SK-N-SH (cell line): ENCODE measurements at regions not wholly inside any gene's neighbourhood (a gene's known extent, or its start where the extent isn't known, plus 50 kb on each side); places are given as distances from the start of the nearest gene placed in this dataset.
A peak's percentile ranks its signal among the peaks of the same experiment; 100 is the strongest.

ENCODE experiments used
- CTCF ChIA-PET: fragments of 300-600, 350-600 bp; formaldehyde crosslinking; extraction: SDS; loops from one replicate; lab custom pipeline; 2021; lab: Yijun Ruan, JAX
- POLR2A ChIA-PET: fragments of 350-600 bp; sonication (Branson Sonifier 250); formaldehyde crosslinking; extraction: SDS; loops from one replicate; lab custom pipeline; 2020; ENCODE audit warnings: antibody characterized with exemption, inconsistent platforms; lab: Yijun Ruan, JAX
- DNase-seq: peaks from one replicate; pipeline ENCODE4 v3.0.0; 2012
- H2AFZ ChIP-seq: fragments of 200-600 bp; sonication (generic); 2 replicates; pipeline ENCODE4 v1.8.1; 2016; ENCODE audit warnings: antibody characterized with exemption, mild to moderate bottlenecking, low read depth
- H3F3A ChIP-seq: fragments of 200-600 bp; sonication (generic); replicated peaks from 2 replicates; pipeline ENCODE3; 2016; ENCODE audit warnings: antibody characterized with exemption, mild to moderate bottlenecking; ENCODE audit not compliant: insufficient read depth
- H3K27ac ChIP-seq, 2 experiments: fragments of 200-500 bp in 1 of 2; fragments of 200-600 bp in 1 of 2; sonication (Bioruptor generic) in 1 of 2; sonication (generic), shearing (Covaris generic) in 1 of 2; 2 replicates each; pipeline versions ENCODE4 v1.5.1 to v1.6.1; 2014 to 2016; ENCODE audit warnings: low read depth in 2 of 2, inconsistent platforms in 1 of 2, low read length in 1 of 2, mild to moderate bottlenecking in 1 of 2, mixed read lengths in 1 of 2
- H3K27me3 ChIP-seq: fragments of 200-600 bp; sonication (generic), shearing (Covaris generic); 2 replicates; pipeline ENCODE4 v1.6.1; 2016; ENCODE audit warnings: mixed run types; ENCODE audit not compliant: insufficient read depth
- H3K36me3 ChIP-seq, 2 experiments: fragments of 200-500 bp in 1 of 2; fragments of 200-600 bp in 1 of 2; sonication (Bioruptor generic) in 1 of 2; sonication (generic) in 1 of 2; replicated peaks in 1 of 2; 2 replicates each; pipeline versions ENCODE3 to v1.5.1; 2014 to 2016; ENCODE audit warnings: low read length in 1 of 2, mild to moderate bottlenecking in 1 of 2; ENCODE audit not compliant: insufficient read depth in 2 of 2, control insufficient read depth in 1 of 2
- H3K4me1 ChIP-seq, 2 experiments: fragments of 200-500 bp in 1 of 2; fragments of 200-600 bp in 1 of 2; sonication (Bioruptor generic) in 1 of 2; sonication (generic), shearing (Covaris generic) in 1 of 2; 2 replicates each; pipeline versions ENCODE4 v1.5.1 to v1.6.1; 2014 to 2016; ENCODE audit warnings: low read depth in 1 of 2, low read length in 1 of 2, mixed run types in 1 of 2; ENCODE audit not compliant: insufficient read depth in 2 of 2, control insufficient read depth in 1 of 2
- H3K4me2 ChIP-seq: fragments of 200-600 bp; sonication (generic), shearing (Covaris generic); 2 replicates; pipeline ENCODE4 v1.6.1; 2017; ENCODE audit warnings: mixed run types
- H3K4me3 ChIP-seq, 2 experiments: fragments of 200-500 bp in 1 of 2; fragments of 200-600 bp in 1 of 2; sonication (Bioruptor generic) in 1 of 2; sonication (generic), shearing (Covaris generic) in 1 of 2; 2 replicates each; pipeline versions ENCODE4 v1.5.1 to v1.8.1; 2014 to 2016; ENCODE audit warnings: low read depth in 2 of 2, inconsistent platforms in 1 of 2, low read length in 1 of 2, mild to moderate bottlenecking in 1 of 2, mixed read lengths in 1 of 2, moderate library complexity in 1 of 2
- H3K79me2 ChIP-seq: fragments of 200-600 bp; sonication (generic); 2 replicates; pipeline ENCODE4 v1.8.1; 2017; ENCODE audit warnings: mild to moderate bottlenecking; ENCODE audit not compliant: insufficient read depth
- H3K9ac ChIP-seq: fragments of 200-600 bp; sonication (generic); 2 replicates; pipeline ENCODE4 v1.6.1; 2017; ENCODE audit warnings: mixed run types
- H3K9me2 ChIP-seq: fragments of 200-600 bp; sonication (generic); 2 replicates; pipeline ENCODE4 v1.6.1; 2017; ENCODE audit warnings: mixed run types
- H3K9me3 ChIP-seq: fragments of 200-600 bp; sonication (generic); 2 replicates; pipeline ENCODE4 v1.6.1; 2017; ENCODE audit warnings: mixed run types, mild to moderate bottlenecking, moderate library complexity
- H4K20me1 ChIP-seq: fragments of 200-600 bp; sonication (generic); 2 replicates; pipeline ENCODE4 v1.6.1; 2017; ENCODE audit warnings: mild to moderate bottlenecking, mixed run types; ENCODE audit not compliant: insufficient read depth
- EP300 ChIP-seq, 2 experiments: IDR thresholded peaks; 2 replicates each; pipeline versions ENCODE4 v1.4.0 to v1.6.1; 2012; ENCODE audit warnings: borderline replicate concordance in 1 of 2, low read depth in 1 of 2, low read length in 1 of 2
- EZH2phosphoT487 ChIP-seq: fragments of 200-600 bp; sonication (generic); IDR thresholded peaks from 2 replicates; pipeline ENCODE4 v1.6.1; 2017; ENCODE audit warnings: low read depth, mixed run types, mild to moderate bottlenecking, antibody characterized with exemption, moderate library complexity, borderline replicate concordance
- FOXJ3 ChIP-seq: sonication (generic); formaldehyde crosslinking; IDR thresholded peaks from 2 replicates; pipeline ENCODE4 v1.5.1; 2020; ENCODE audit warnings: mild to moderate bottlenecking, missing genetic modification reagents
- FOXM1 ChIP-seq: IDR thresholded peaks from 2 replicates; pipeline ENCODE4 v1.4.0; 2012; ENCODE audit warnings: low read depth, mild to moderate bottlenecking
- GATA2 ChIP-seq: sonication (generic); formaldehyde crosslinking; IDR thresholded peaks from 2 replicates; pipeline ENCODE4 v1.5.0; 2020; ENCODE audit warnings: mild to moderate bottlenecking, missing genetic modification reagents
- JUND ChIP-seq: IDR thresholded peaks from 2 replicates; pipeline ENCODE4 v1.4.0; 2012
- MXI1 ChIP-seq: IDR thresholded peaks from 2 replicates; pipeline ENCODE4 v1.6.1; 2012; ENCODE audit warnings: mild to moderate bottlenecking, low read depth, low read length, improper control_type of control experiment
- NFIC ChIP-seq: IDR thresholded peaks from 2 replicates; pipeline ENCODE4 v1.4.0; 2012; ENCODE audit warnings: borderline replicate concordance
- RAD21 ChIP-seq: IDR thresholded peaks from 2 replicates; pipeline ENCODE4 v1.6.1; 2012; ENCODE audit warnings: mild to moderate bottlenecking, low read length
- RCOR1 ChIP-seq: fragments of 150-350 bp; IDR thresholded peaks from 2 replicates; pipeline ENCODE4 v1.6.1; 2017; ENCODE audit warnings: antibody characterized with exemption, low read length
- RFX5 ChIP-seq: IDR thresholded peaks from 2 replicates; pipeline ENCODE4 v1.6.1; 2012; ENCODE audit warnings: mild to moderate bottlenecking, improper control_type of control experiment, low read length
- RXRA ChIP-seq: IDR thresholded peaks from 2 replicates; pipeline ENCODE4 v1.4.0; 2012; ENCODE audit warnings: low read depth, mild to moderate bottlenecking, borderline replicate concordance
- SMC3 ChIP-seq: IDR thresholded peaks from 2 replicates; pipeline ENCODE4 v1.6.1; 2012; ENCODE audit warnings: low read depth, low read length, improper control_type of control experiment
- TAF1 ChIP-seq: IDR thresholded peaks from 2 replicates; pipeline ENCODE4 v1.6.1; 2012; ENCODE audit warnings: low read depth, mild to moderate bottlenecking, low read length, moderate library complexity, borderline replicate concordance
- WGBS: methylation state at CpG from one replicate; pipeline ENCODE4 v1.1.6; 2017; ENCODE audit warnings: low lambda C conversion rate; 5-methylcytosine and 5-hydroxymethylcytosine counted together
- TF ChIP-seq, protein P1 (sequence below): IDR thresholded peaks from 2 replicates; pipeline ENCODE4 v1.4.0; 2012; ENCODE audit warnings: low read depth
- TF ChIP-seq, protein P2 (sequence below): IDR thresholded peaks from 2 replicates; pipeline ENCODE4 v1.6.1; 2012; ENCODE audit warnings: mild to moderate bottlenecking, low read depth, low read length, moderate library complexity
- TF ChIP-seq, protein P3 (sequence below): IDR thresholded peaks from 2 replicates; pipeline ENCODE4 v1.4.0; 2012; ENCODE audit warnings: low read depth, borderline replicate concordance

DNA sequence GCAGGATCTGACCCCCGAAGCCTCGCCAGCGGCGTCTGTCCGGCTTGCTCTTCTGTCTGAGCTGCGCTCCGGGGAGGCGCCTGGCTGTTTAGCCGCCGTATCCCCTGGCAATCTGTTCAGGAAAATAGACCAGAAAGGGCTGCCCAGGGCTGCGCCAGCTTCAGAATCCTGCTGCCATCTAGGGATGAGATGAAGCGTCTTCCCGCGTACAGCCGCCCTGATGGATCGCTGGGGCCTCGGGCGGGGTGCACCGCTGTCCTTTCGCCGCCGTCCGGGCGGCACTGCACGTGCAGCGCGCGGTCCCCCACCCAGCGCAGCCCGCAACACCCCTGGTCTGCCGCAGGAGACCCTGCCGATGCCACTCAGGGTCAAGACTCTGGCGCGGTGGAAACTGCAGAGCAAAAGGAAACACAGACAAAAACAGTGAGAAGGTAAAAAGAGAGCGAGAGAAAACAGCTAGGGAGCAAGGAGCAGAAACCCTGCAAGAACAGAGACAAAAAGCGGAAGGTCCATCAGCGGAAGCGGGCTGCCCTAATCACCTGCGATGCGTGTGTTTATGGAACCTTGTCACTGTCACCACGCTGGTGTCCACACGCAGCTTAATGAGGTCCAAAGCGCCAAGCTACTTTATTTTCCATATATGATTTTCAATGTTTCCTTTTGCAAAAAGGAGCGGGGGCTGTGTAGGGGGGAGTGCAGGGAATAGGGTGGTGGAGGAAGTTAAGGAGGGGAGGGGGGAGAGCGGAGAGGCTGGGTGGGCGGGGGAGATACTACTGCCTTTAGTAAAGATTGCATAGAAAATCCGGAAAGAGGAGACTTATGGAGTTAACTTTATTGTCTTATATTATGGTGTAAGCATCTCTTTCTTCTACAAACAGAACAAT is 2113.3 kb upstream of the PIK3C3 start:
- H4K20me1 ChIP-seq: no peaks in the 10 kb centered on the region
- H3K27ac ChIP-seq: peak overlapping the region in 1 of 2 experiments; percentile 71; a peak in 2 of 4 replicates
- H3K27me3 ChIP-seq: no peaks in the 10 kb centered on the region
- ChIA-PET CTCF (interaction anchor here (0.6 to 2.5 kb wide), 12 partner anchors 9 to 1590 kb away, joined by 3 to 10 read pairs (median 4); no protein-coding TSS in a partner anchor), POLR2A (no interaction called here)
- no peaks in the 10 kb centered on the region for H3K36me3 ChIP-seq
- no peaks in the 10 kb centered on the region for H3K9me2 ChIP-seq
- peak overlapping the region; percentile 66 for H3K4me2 ChIP-seq
- no peaks in the 10 kb centered on the region for H3F3A ChIP-seq
- no peak overlapping the region for H3K9ac ChIP-seq
- no peaks in the 10 kb centered on the region for H3K79me2 ChIP-seq
- H2AFZ ChIP-seq: no peak overlapping the region
- peak; percentile 84 for DNase-seq
- TF ChIP-seq EP300 (IDR thresholded peaks at IDR 0.05; ENCODE audit: borderline replicate concordance in 1 of 2, low read depth in 1 of 2, low read length in 1 of 2) (no peak), JUND (no peak), FOXJ3 (0 out of 2 replicates have a peak, but pooled peaks have one; percentile 18), RAD21 (peak; percentile 81), SMC3 (peak; percentile 39; the same call in 1 of the 2 replicates), FOXM1 (no peak), RXRA (no peak), GATA2 (CRISPR knock-in tag) (peak; percentile 44), TAF1 (no peak), RCOR1 (peak; percentile 29; the same call in 1 of the 2 replicates), MXI1 (peak; percentile 51; the same call in 1 of the 2 replicates), EZH2phosphoT487 (no peak), RFX5 (no peak), NFIC (no peak)
- TF ChIP-seq, protein P1, sequence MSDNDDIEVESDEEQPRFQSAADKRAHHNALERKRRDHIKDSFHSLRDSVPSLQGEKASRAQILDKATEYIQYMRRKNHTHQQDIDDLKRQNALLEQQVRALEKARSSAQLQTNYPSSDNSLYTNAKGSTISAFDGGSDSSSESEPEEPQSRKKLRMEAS: no peak
- TF ChIP-seq, protein P2, sequence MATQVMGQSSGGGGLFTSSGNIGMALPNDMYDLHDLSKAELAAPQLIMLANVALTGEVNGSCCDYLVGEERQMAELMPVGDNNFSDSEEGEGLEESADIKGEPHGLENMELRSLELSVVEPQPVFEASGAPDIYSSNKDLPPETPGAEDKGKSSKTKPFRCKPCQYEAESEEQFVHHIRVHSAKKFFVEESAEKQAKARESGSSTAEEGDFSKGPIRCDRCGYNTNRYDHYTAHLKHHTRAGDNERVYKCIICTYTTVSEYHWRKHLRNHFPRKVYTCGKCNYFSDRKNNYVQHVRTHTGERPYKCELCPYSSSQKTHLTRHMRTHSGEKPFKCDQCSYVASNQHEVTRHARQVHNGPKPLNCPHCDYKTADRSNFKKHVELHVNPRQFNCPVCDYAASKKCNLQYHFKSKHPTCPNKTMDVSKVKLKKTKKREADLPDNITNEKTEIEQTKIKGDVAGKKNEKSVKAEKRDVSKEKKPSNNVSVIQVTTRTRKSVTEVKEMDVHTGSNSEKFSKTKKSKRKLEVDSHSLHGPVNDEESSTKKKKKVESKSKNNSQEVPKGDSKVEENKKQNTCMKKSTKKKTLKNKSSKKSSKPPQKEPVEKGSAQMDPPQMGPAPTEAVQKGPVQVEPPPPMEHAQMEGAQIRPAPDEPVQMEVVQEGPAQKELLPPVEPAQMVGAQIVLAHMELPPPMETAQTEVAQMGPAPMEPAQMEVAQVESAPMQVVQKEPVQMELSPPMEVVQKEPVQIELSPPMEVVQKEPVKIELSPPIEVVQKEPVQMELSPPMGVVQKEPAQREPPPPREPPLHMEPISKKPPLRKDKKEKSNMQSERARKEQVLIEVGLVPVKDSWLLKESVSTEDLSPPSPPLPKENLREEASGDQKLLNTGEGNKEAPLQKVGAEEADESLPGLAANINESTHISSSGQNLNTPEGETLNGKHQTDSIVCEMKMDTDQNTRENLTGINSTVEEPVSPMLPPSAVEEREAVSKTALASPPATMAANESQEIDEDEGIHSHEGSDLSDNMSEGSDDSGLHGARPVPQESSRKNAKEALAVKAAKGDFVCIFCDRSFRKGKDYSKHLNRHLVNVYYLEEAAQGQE: no peak
- TF ChIP-seq, protein P3, sequence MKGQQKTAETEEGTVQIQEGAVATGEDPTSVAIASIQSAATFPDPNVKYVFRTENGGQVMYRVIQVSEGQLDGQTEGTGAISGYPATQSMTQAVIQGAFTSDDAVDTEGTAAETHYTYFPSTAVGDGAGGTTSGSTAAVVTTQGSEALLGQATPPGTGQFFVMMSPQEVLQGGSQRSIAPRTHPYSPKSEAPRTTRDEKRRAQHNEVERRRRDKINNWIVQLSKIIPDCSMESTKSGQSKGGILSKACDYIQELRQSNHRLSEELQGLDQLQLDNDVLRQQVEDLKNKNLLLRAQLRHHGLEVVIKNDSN: no peak
- H3K4me1 ChIP-seq: peaks cover 0 to 9% of the 10 kb centered on the region in 2 experiments; a peak in 1 of 4 replicates
- peak overlapping the region; percentile 29 to 45; a peak in 3 of 4 replicates for H3K4me3 ChIP-seq
- no peaks in the 10 kb centered on the region for H3K9me3 ChIP-seq
- 10% methylated on average over 44 of the region's 47 CpGs for WGBS
